ENCODE measurements at regions not wholly inside any gene's neighbourhood (a gene's known extent, or its start where the extent isn't known, plus 50 kb on each side); places are given as distances from the start of the nearest gene placed in this dataset.

DNA sequence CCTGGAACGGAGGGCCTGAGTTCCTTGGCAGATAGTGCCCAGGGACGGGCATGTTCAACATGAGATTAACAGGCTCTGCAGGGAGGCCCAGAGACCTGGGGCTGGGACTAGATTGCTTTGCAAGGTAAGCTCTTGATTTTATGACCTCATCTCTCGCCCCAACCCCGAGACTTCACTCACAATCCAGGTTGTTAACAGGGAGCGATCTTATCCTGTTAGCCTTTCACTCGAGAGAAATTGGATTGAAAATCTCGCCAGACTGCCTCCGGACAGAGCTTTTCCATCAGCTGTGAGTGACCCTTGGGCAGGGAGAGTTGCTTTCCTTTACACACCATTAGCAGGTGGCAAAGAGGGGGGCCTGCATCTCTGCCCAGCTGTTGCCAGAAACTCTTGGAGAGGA, 521.7 kb upstream of the EEF2KMT start:
- H3K4me1 ChIP-seq (ENCODE audit: control insufficient read depth, extremely low read depth, insufficient read depth, low read length): no peaks in the 10 kb centered on the region
- H3K9me1 ChIP-seq (ENCODE audit: control insufficient read depth, extremely low read depth, insufficient read depth, low read length): no peaks in the 10 kb centered on the region
- no peak overlapping the region for H3K4me3 ChIP-seq (ENCODE audit: control insufficient read depth in 2 of 3, extremely low read depth in 1 of 3, insufficient read depth in 2 of 3, low read depth in 1 of 3, low read length in 3 of 3)
- no peak for FAIRE-seq
- no peak overlapping the region for H3K4me2 ChIP-seq (ENCODE audit: control insufficient read depth, extremely low read depth, insufficient read depth, low read depth, low read length)
- no peak for TF ChIP-seq EZH2 (IDR thresholded peaks at IDR 0.05; ENCODE audit: low read length)
- TF ChIP-seq, protein P1, sequence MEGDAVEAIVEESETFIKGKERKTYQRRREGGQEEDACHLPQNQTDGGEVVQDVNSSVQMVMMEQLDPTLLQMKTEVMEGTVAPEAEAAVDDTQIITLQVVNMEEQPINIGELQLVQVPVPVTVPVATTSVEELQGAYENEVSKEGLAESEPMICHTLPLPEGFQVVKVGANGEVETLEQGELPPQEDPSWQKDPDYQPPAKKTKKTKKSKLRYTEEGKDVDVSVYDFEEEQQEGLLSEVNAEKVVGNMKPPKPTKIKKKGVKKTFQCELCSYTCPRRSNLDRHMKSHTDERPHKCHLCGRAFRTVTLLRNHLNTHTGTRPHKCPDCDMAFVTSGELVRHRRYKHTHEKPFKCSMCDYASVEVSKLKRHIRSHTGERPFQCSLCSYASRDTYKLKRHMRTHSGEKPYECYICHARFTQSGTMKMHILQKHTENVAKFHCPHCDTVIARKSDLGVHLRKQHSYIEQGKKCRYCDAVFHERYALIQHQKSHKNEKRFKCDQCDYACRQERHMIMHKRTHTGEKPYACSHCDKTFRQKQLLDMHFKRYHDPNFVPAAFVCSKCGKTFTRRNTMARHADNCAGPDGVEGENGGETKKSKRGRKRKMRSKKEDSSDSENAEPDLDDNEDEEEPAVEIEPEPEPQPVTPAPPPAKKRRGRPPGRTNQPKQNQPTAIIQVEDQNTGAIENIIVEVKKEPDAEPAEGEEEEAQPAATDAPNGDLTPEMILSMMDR (optimal IDR thresholded peaks at IDR 0.05 in 1 of 3, IDR thresholded peaks at IDR 0.05 in 1 of 3, conservative IDR thresholded peaks at IDR 0.05 in 1 of 3; ENCODE audit: extremely low read depth in 1 of 3, insufficient read depth in 2 of 3, low read length in 3 of 3): no peak
- H2AFZ ChIP-seq (ENCODE audit: control insufficient read depth, low read length): no peak overlapping the region
- no peak overlapping the region for H3K27ac ChIP-seq (ENCODE audit: control insufficient read depth, insufficient read depth, low read length)
- dilution Hi-C loops (cut with MboI; ENCODE audit: extremely low pct_ligation_motif_present, low sequenced_read_pairs): no loop called here
- no peak overlapping the region for H3K9ac ChIP-seq (ENCODE audit: control insufficient read depth, extremely low read depth, insufficient read depth, low read length)
- H3K9me3 ChIP-seq (ENCODE audit: control insufficient read depth, low read depth, low read length): peaks cover 3% of the 10 kb centered on the region
- H3K36me3 ChIP-seq (ENCODE audit: control insufficient read depth in 2 of 2, extremely low read depth in 1 of 2, insufficient read depth in 2 of 2, low read length in 2 of 2): no peaks in the 10 kb centered on the region
- H3K27me3 ChIP-seq (ENCODE audit: control insufficient read depth, extremely low read depth, insufficient read depth, low read length): no peaks in the 10 kb centered on the region
- no peaks in the 10 kb centered on the region for H3K79me2 ChIP-seq (ENCODE audit: control insufficient read depth, insufficient read depth, low read length)
- H4K20me1 ChIP-seq (ENCODE audit: control insufficient read depth, extremely low read depth, insufficient read depth, low read length): no peaks in the 10 kb centered on the region
- DNase-seq (ENCODE audit: low read depth, low spot score): no peak

- TF ChIP-seq, protein P1 (optimal IDR thresholded peaks at IDR 0.05 in 1 of 3, IDR thresholded peaks at IDR 0.05 in 1 of 3, conservative IDR thresholded peaks at IDR 0.05 in 1 of 3; ENCODE audit: extremely low read depth in 1 of 3, insufficient read depth in 2 of 3, low read length in 3 of 3): no peak
- TF ChIP-seq EZH2 (IDR thresholded peaks at IDR 0.05; ENCODE audit: low read length): no peak
- no peaks in the 10 kb centered on the region for H4K20me1 ChIP-seq (ENCODE audit: control insufficient read depth, extremely low read depth, insufficient read depth, low read length)
- DNase-seq (ENCODE audit: low read depth, low spot score): no peak
- no peak overlapping the region for H3K9ac ChIP-seq (ENCODE audit: control insufficient read depth, extremely low read depth, insufficient read depth, low read length)
- no peaks in the 10 kb centered on the region for H3K36me3 ChIP-seq (ENCODE audit: control insufficient read depth in 2 of 2, extremely low read depth in 1 of 2, insufficient read depth in 2 of 2, low read length in 2 of 2)
- H2AFZ ChIP-seq (ENCODE audit: control insufficient read depth, low read length): no peak overlapping the region
- FAIRE-seq: no peak
- H3K79me2 ChIP-seq (ENCODE audit: control insufficient read depth, insufficient read depth, low read length): no peaks in the 10 kb centered on the region
- H3K27ac ChIP-seq (ENCODE audit: control insufficient read depth, insufficient read depth, low read length): no peak overlapping the region
- dilution Hi-C loops (cut with MboI; ENCODE audit: extremely low pct_ligation_motif_present, low sequenced_read_pairs): no loop called here
- no peaks in the 10 kb centered on the region for H3K27me3 ChIP-seq (ENCODE audit: control insufficient read depth, extremely low read depth, insufficient read depth, low read length)
- peaks cover 3% of the 10 kb centered on the region for H3K9me3 ChIP-seq (ENCODE audit: control insufficient read depth, low read depth, low read length)
- no peaks in the 10 kb centered on the region for H3K9me1 ChIP-seq (ENCODE audit: control insufficient read depth, extremely low read depth, insufficient read depth, low read length)
- H3K4me3 ChIP-seq (ENCODE audit: control insufficient read depth in 2 of 3, extremely low read depth in 1 of 3, insufficient read depth in 2 of 3, low read depth in 1 of 3, low read length in 3 of 3): no peak overlapping the region
- H3K4me2 ChIP-seq (ENCODE audit: control insufficient read depth, extremely low read depth, insufficient read depth, low read depth, low read length): no peak overlapping the region
- no peaks in the 10 kb centered on the region for H3K4me1 ChIP-seq (ENCODE audit: control insufficient read depth, extremely low read depth, insufficient read depth, low read length)
Observed at GRCh38 chr16:5616841-5617240, 519.2 kb upstream of the EEF2KMT start.

Data from keratinocyte (primary cell).